NB4 (cell line): ENCODE measurements at regions not wholly inside any gene's neighbourhood (a gene's known extent, or its start where the extent isn't known, plus 50 kb on each side); places are given as distances from the start of the nearest gene placed in this dataset.

Experiments used
- MYC ChIP-seq: IDR thresholded peaks from 2 replicates; pipeline ENCODE4 v1.6.1; 2011; ENCODE audit warnings: low read depth, low read length
- POLR2A ChIP-seq: IDR thresholded peaks from 2 replicates; pipeline ENCODE4 v1.6.1; 2011; ENCODE audit warnings: mild to moderate bottlenecking; ENCODE audit not compliant: insufficient read length; ENCODE audit errors: extremely low read depth
- TF ChIP-seq, protein P1 (sequence below): IDR thresholded peaks from one replicate; pipeline ENCODE4 v1.5.1; 2012; ENCODE audit warnings: low read depth, low read length

DNA sequence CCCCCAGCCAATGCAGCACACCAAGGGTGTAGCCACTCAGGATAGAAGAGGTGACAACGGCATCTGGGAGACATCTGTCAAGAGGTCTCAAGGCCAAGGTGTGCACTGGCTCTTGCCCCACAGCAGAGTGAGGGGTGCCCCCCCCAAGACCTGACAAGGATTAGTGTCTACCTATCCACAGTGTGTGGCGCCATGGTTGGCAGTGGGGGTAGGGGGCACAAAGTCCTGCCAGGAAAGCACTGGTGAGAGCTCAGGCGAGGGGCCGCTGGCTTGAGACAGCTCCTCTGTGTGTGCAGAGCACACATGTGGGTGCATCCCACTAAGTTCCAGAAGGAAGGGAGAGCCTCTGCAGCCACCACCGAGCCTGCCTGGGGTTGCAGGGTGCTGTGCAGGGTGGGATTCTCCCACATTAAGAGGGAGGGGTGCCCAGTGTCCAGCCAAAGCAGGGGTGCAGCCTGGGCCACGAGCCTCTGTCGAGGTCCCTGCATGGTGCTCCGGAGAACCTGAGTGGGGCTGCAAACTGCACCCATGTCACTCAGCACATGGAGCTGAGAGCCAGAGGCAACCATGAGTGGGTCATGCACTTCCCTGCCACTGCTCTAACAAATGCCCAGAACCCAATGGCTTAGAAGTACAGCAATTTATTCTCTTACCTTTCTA, 311.2 kb upstream of the HDAC4 start:
- TF ChIP-seq, protein P1, sequence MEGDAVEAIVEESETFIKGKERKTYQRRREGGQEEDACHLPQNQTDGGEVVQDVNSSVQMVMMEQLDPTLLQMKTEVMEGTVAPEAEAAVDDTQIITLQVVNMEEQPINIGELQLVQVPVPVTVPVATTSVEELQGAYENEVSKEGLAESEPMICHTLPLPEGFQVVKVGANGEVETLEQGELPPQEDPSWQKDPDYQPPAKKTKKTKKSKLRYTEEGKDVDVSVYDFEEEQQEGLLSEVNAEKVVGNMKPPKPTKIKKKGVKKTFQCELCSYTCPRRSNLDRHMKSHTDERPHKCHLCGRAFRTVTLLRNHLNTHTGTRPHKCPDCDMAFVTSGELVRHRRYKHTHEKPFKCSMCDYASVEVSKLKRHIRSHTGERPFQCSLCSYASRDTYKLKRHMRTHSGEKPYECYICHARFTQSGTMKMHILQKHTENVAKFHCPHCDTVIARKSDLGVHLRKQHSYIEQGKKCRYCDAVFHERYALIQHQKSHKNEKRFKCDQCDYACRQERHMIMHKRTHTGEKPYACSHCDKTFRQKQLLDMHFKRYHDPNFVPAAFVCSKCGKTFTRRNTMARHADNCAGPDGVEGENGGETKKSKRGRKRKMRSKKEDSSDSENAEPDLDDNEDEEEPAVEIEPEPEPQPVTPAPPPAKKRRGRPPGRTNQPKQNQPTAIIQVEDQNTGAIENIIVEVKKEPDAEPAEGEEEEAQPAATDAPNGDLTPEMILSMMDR, result no peak
- TF ChIP-seq POLR2A (no peak), MYC (no peak)
